ENCODE measurements at regions not wholly inside any gene's neighbourhood (a gene's known extent, or its start where the extent isn't known, plus 50 kb on each side); places are given as distances from the start of the nearest gene placed in this dataset.

DNA sequence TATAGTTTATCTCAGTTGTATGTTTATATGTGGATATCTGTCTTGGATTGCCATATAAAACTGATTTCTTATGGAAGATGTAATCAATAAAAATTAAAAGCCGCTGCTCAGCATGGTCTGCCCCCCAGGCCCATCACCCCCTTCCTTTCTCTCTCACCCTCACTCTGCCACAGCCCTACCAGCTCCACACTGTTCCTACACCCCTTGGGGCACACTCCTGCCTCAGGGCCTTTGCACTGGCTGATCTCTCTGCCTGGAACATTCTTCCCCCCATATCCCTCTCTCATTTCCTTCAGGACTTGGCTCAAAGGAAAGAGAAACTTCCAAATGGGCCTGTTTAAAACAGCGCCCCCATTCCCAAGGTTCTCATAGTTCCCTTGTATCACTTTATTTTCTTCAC lies 63.1 kb downstream of the LRRC32 start:
- ChIA-PET POLR2A (no interaction called here), CTCF (no interaction called here)
- Histone ChIP-seq H3K27ac (ENCODE audit: extremely low read depth, low read depth, low read length) (no peak overlapping the region), H3K4me1 (ENCODE audit: control insufficient read depth, insufficient read depth, low read length) (no peaks in the 10 kb centered on the region), H3K9me3 (ENCODE audit: control insufficient read depth, insufficient read depth, low read depth, low read length) (no peaks in the 10 kb centered on the region), H3K4me3 (ENCODE audit: low read depth, low read length) (no peak overlapping the region), H3K36me3 (ENCODE audit: control insufficient read depth in 2 of 2, insufficient read depth in 1 of 2, low read length in 2 of 2) (no peaks in the 10 kb centered on the region)
- TF ChIP-seq ZEB2 (tag by site-specific recombination; IDR thresholded peaks at IDR 0.05) (no peak), ZNF311 (tag by site-specific recombination; IDR thresholded peaks at IDR 0.05; ENCODE audit: borderline replicate concordance) (no peak), SP2 (tag by site-specific recombination; IDR thresholded peaks at IDR 0.05) (no peak), ZNF623 (tag by site-specific recombination; IDR thresholded peaks at IDR 0.05) (peak; percentile 81), ZNF558 (tag by site-specific recombination; IDR thresholded peaks at IDR 0.05) (no peak), ZNF530 (tag by site-specific recombination; IDR thresholded peaks at IDR 0.05; ENCODE audit: low read depth) (no peak), ZNF843 (tag by site-specific recombination; IDR thresholded peaks at IDR 0.05) (no peak)
- TF ChIP-seq, protein P1, sequence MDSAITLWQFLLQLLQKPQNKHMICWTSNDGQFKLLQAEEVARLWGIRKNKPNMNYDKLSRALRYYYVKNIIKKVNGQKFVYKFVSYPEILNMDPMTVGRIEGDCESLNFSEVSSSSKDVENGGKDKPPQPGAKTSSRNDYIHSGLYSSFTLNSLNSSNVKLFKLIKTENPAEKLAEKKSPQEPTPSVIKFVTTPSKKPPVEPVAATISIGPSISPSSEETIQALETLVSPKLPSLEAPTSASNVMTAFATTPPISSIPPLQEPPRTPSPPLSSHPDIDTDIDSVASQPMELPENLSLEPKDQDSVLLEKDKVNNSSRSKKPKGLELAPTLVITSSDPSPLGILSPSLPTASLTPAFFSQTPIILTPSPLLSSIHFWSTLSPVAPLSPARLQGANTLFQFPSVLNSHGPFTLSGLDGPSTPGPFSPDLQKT (IDR thresholded peaks at IDR 0.05; ENCODE audit: borderline replicate concordance, low read depth, low read length) = no peak
- TF ChIP-seq, protein P2, sequence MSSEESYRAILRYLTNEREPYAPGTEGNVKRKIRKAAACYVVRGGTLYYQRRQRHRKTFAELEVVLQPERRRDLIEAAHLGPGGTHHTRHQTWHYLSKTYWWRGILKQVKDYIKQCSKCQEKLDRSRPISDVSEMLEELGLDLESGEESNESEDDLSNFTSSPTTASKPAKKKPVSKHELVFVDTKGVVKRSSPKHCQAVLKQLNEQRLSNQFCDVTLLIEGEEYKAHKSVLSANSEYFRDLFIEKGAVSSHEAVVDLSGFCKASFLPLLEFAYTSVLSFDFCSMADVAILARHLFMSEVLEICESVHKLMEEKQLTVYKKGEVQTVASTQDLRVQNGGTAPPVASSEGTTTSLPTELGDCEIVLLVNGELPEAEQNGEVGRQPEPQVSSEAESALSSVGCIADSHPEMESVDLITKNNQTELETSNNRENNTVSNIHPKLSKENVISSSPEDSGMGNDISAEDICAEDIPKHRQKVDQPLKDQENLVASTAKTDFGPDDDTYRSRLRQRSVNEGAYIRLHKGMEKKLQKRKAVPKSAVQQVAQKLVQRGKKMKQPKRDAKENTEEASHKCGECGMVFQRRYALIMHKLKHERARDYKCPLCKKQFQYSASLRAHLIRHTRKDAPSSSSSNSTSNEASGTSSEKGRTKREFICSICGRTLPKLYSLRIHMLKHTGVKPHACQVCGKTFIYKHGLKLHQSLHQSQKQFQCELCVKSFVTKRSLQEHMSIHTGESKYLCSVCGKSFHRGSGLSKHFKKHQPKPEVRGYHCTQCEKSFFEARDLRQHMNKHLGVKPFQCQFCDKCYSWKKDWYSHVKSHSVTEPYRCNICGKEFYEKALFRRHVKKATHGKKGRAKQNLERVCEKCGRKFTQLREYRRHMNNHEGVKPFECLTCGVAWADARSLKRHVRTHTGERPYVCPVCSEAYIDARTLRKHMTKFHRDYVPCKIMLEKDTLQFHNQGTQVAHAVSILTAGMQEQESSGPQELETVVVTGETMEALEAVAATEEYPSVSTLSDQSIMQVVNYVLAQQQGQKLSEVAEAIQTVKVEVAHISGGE (tag by site-specific recombination; conservative IDR thresholded peaks at IDR 0.05; ENCODE audit: low read depth) = no peak

DNA sequence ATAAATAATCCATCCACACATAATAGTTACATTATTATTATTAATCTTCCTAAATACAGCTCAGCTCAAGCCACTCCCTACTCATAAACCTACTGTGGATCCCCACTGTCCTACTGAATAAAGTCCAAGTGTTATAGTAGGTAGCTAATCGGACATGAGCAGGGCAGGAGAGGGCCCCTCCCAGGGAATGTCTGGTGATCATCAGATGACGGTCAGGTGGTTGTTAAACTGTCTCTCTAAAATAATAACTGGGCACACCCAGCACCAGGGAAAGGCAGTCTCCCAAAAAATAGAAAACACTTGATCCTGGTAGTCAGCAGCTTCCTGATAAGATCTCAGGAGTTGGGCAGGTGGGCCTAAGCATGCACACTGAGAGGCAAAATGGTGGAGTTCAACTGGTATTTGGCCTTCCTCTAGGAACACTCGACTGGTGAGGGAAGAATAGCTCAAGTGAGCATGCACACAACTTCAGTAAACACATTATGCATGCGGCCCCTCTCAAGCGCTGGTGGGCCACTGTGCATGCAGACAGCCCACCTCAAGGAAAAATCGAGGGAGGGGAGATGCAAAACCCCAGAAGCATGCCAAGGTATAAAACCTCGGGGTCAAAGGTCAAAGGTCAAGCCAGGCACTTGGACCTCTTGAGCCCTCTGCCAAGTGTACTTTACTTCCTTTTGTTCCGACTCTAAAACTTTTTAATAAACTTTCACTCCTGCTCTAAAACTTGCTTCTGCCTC lies 65.0 kb downstream of the LRRC32 start:
- ChIA-PET CTCF (interaction anchor here (0.7 kb wide), 1 partner anchor 116 kb away, joined by 3 read pairs; no protein-coding TSS in a partner anchor), POLR2A (no interaction called here)
- no peak overlapping the region for H3K4me3 ChIP-seq (ENCODE audit: low read depth, low read length)
- H3K4me1 ChIP-seq (ENCODE audit: control insufficient read depth, insufficient read depth, low read length) = no peaks in the 10 kb centered on the region
- H3K9me3 ChIP-seq (ENCODE audit: control insufficient read depth, insufficient read depth, low read depth, low read length) = no peaks in the 10 kb centered on the region
- no peaks in the 10 kb centered on the region for H3K36me3 ChIP-seq (ENCODE audit: control insufficient read depth in 2 of 2, insufficient read depth in 1 of 2, low read length in 2 of 2)
- no peak overlapping the region for H3K27ac ChIP-seq (ENCODE audit: extremely low read depth, low read depth, low read length)
- TF ChIP-seq ZNF626 (tag by site-specific recombination; IDR thresholded peaks at IDR 0.05) = no peak
- TF ChIP-seq ZNF501 (tag by site-specific recombination; IDR thresholded peaks at IDR 0.05) = no peak
- TF ChIP-seq ZNF391 (tag by site-specific recombination; IDR thresholded peaks at IDR 0.05; ENCODE audit: borderline replicate concordance, low read depth) = no peak
- TF ChIP-seq, protein P3, sequence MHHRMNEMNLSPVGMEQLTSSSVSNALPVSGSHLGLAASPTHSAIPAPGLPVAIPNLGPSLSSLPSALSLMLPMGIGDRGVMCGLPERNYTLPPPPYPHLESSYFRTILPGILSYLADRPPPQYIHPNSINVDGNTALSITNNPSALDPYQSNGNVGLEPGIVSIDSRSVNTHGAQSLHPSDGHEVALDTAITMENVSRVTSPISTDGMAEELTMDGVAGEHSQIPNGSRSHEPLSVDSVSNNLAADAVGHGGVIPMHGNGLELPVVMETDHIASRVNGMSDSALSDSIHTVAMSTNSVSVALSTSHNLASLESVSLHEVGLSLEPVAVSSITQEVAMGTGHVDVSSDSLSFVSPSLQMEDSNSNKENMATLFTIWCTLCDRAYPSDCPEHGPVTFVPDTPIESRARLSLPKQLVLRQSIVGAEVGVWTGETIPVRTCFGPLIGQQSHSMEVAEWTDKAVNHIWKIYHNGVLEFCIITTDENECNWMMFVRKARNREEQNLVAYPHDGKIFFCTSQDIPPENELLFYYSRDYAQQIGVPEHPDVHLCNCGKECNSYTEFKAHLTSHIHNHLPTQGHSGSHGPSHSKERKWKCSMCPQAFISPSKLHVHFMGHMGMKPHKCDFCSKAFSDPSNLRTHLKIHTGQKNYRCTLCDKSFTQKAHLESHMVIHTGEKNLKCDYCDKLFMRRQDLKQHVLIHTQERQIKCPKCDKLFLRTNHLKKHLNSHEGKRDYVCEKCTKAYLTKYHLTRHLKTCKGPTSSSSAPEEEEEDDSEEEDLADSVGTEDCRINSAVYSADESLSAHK (tag by site-specific recombination; IDR thresholded peaks at IDR 0.05) = no peak
- no peak for TF ChIP-seq HOXD13 (CRISPR knock-in tag; IDR thresholded peaks at IDR 0.05; ENCODE audit: borderline replicate concordance)
- no peak for TF ChIP-seq KLF8 (tag by site-specific recombination; IDR thresholded peaks at IDR 0.05)
- TF ChIP-seq ZNF433 (tag by site-specific recombination; IDR thresholded peaks at IDR 0.05; ENCODE audit: low read depth) = no peak
- no peak for TF ChIP-seq BCL11A (tag by site-specific recombination; IDR thresholded peaks at IDR 0.05; ENCODE audit: low read depth)

Data from HEK293 (cell line).